Stimulated activated naive CD8-positive, alpha-beta T cell treated with anti-CD3 and anti-CD28 coated beads, Interleukin-15, Interleukin-2, amounts not matched to agents 100 ng/mL and 50 ng/mL, for 24 hours (primary cell): ENCODE measurements at regions not wholly inside any gene's neighbourhood (a gene's known extent, or its start where the extent isn't known, plus 50 kb on each side); places are given as distances from the start of the nearest gene placed in this dataset.

Source experiments
- H3K27ac Mint-ChIP-seq: one replicate; pipeline ENCODE4 v1.8.0; 2021; ENCODE audit warnings: mild to moderate bottlenecking, mixed read lengths
- H3K27me3 Mint-ChIP-seq: one replicate; pipeline ENCODE4 v1.8.0; 2021; ENCODE audit warnings: mixed read lengths
- H3K36me3 Mint-ChIP-seq: one replicate; pipeline ENCODE4 v1.8.0; 2021; ENCODE audit warnings: low read depth, mixed read lengths
- H3K4me1 Mint-ChIP-seq: one replicate; pipeline ENCODE4 v1.8.0; 2021; ENCODE audit warnings: low read depth, mixed read lengths
- H3K4me3 Mint-ChIP-seq: one replicate; pipeline ENCODE4 v1.8.0; 2021; ENCODE audit warnings: mild to moderate bottlenecking, mixed read lengths
- H3K9me3 Mint-ChIP-seq: one replicate; pipeline ENCODE4 v1.8.0; 2021; ENCODE audit warnings: mixed read lengths

GRCh38 chr6:9675122-9675521 is 739.8 kb downstream of the TFAP2A start:
- Mint-ChIP-seq H3K27me3 (no peaks in the 10 kb centered on the region), H3K4me3 (no peak overlapping the region), H3K36me3 (no peaks in the 10 kb centered on the region), H3K9me3 (peaks cover 5% of the 10 kb centered on the region), H3K27ac (no peak overlapping the region), H3K4me1 (no peaks in the 10 kb centered on the region)

GRCh38 chr6:9659848-9660247 is 755.0 kb downstream of the TFAP2A start:
- Mint-ChIP-seq H3K4me3 (no peak overlapping the region), H3K27ac (no peak overlapping the region), H3K36me3 (no peaks in the 10 kb centered on the region), H3K9me3 (peaks cover 13% of the 10 kb centered on the region), H3K27me3 (no peaks in the 10 kb centered on the region), H3K4me1 (no peaks in the 10 kb centered on the region)

GRCh38 chr6:9657994-9658393 is 756.9 kb downstream of the TFAP2A start:
- H3K27me3 Mint-ChIP-seq = no peaks in the 10 kb centered on the region
- H3K36me3 Mint-ChIP-seq = no peaks in the 10 kb centered on the region
- peaks cover 9% of the 10 kb centered on the region for H3K9me3 Mint-ChIP-seq
- H3K27ac Mint-ChIP-seq = no peak overlapping the region
- H3K4me3 Mint-ChIP-seq = no peak overlapping the region
- H3K4me1 Mint-ChIP-seq = no peaks in the 10 kb centered on the region

- no peak overlapping the region for H3K27ac Mint-ChIP-seq
These were observed 767.3 kb downstream of the TFAP2A start for GRCh38 chr6:9647599-9647998.

GRCh38 chr6:9647071-9647445 is 767.8 kb downstream of the TFAP2A start:
- H3K4me3 Mint-ChIP-seq = no peak overlapping the region
- peaks cover 3% of the 10 kb centered on the region for H3K9me3 Mint-ChIP-seq
- no peaks in the 10 kb centered on the region for H3K4me1 Mint-ChIP-seq
- no peaks in the 10 kb centered on the region for H3K27me3 Mint-ChIP-seq
- H3K27ac Mint-ChIP-seq = no peak overlapping the region
- no peaks in the 10 kb centered on the region for H3K36me3 Mint-ChIP-seq

More at GRCh38 chr6:9647599-9647998, 767.3 kb downstream of the TFAP2A start:
- Mint-ChIP-seq H3K4me3 (no peak overlapping the region), H3K36me3 (no peaks in the 10 kb centered on the region), H3K27me3 (no peaks in the 10 kb centered on the region), H3K9me3 (peaks cover 3% of the 10 kb centered on the region), H3K4me1 (no peaks in the 10 kb centered on the region)

GRCh38 chr6:9646342-9647070 is 768.4 kb downstream of the TFAP2A start:
- no peaks in the 10 kb centered on the region for H3K36me3 Mint-ChIP-seq
- no peaks in the 10 kb centered on the region for H3K4me1 Mint-ChIP-seq
- H3K9me3 Mint-ChIP-seq = peaks cover 3% of the 10 kb centered on the region
- no peaks in the 10 kb centered on the region for H3K27me3 Mint-ChIP-seq
- no peak overlapping the region for H3K4me3 Mint-ChIP-seq
- no peak overlapping the region for H3K27ac Mint-ChIP-seq

GRCh38 chr6:9638861-9639260 is 776.0 kb downstream of the TFAP2A start:
- Mint-ChIP-seq H3K9me3 (peaks cover 4% of the 10 kb centered on the region), H3K27me3 (no peaks in the 10 kb centered on the region), H3K36me3 (no peaks in the 10 kb centered on the region), H3K4me3 (no peak overlapping the region), H3K4me1 (no peaks in the 10 kb centered on the region), H3K27ac (no peak overlapping the region)

GRCh38 chr6:9634776-9635175 is 780.1 kb downstream of the TFAP2A start:
- Mint-ChIP-seq H3K27ac (no peak overlapping the region), H3K4me3 (no peak overlapping the region), H3K9me3 (peaks cover 8% of the 10 kb centered on the region), H3K27me3 (no peaks in the 10 kb centered on the region), H3K36me3 (no peaks in the 10 kb centered on the region), H3K4me1 (no peaks in the 10 kb centered on the region)

GRCh38 chr6:9632026-9632425 is 782.8 kb downstream of the TFAP2A start:
- H3K27ac Mint-ChIP-seq = no peak overlapping the region
- H3K9me3 Mint-ChIP-seq = peaks cover 6% of the 10 kb centered on the region
- H3K36me3 Mint-ChIP-seq = no peaks in the 10 kb centered on the region
- no peak overlapping the region for H3K4me3 Mint-ChIP-seq
- H3K27me3 Mint-ChIP-seq = no peaks in the 10 kb centered on the region
- H3K4me1 Mint-ChIP-seq = no peaks in the 10 kb centered on the region

- Mint-ChIP-seq H3K36me3 (no peaks in the 10 kb centered on the region), H3K4me1 (no peaks in the 10 kb centered on the region), H3K27ac (no peak overlapping the region), H3K4me3 (no peak overlapping the region), H3K9me3 (peaks cover 16% of the 10 kb centered on the region), H3K27me3 (no peaks in the 10 kb centered on the region)
These were observed 786.1 kb downstream of the TFAP2A start for GRCh38 chr6:9628819-9629218.

- no peaks in the 10 kb centered on the region for H3K36me3 Mint-ChIP-seq
- no peaks in the 10 kb centered on the region for H3K27me3 Mint-ChIP-seq
- no peak overlapping the region for H3K27ac Mint-ChIP-seq
- no peaks in the 10 kb centered on the region for H3K4me1 Mint-ChIP-seq
- no peak overlapping the region for H3K4me3 Mint-ChIP-seq
- peaks cover 19% of the 10 kb centered on the region for H3K9me3 Mint-ChIP-seq
These were observed 787.0 kb downstream of the TFAP2A start for GRCh38 chr6:9627916-9628315.

GRCh38 chr6:9623985-9624384 is 790.9 kb downstream of the TFAP2A start:
- no peak overlapping the region for H3K4me3 Mint-ChIP-seq
- no peaks in the 10 kb centered on the region for H3K36me3 Mint-ChIP-seq
- peaks cover 13% of the 10 kb centered on the region for H3K9me3 Mint-ChIP-seq
- H3K27ac Mint-ChIP-seq = no peak overlapping the region
- no peaks in the 10 kb centered on the region for H3K4me1 Mint-ChIP-seq
- H3K27me3 Mint-ChIP-seq = no peaks in the 10 kb centered on the region

GRCh38 chr6:9623228-9623832 is 791.5 kb downstream of the TFAP2A start:
- H3K27ac Mint-ChIP-seq = no peak overlapping the region
- H3K36me3 Mint-ChIP-seq = no peaks in the 10 kb centered on the region

GRCh38 chr6:9621276-9621675 is 793.6 kb downstream of the TFAP2A start:
- H3K4me1 Mint-ChIP-seq = no peaks in the 10 kb centered on the region
- no peaks in the 10 kb centered on the region for H3K36me3 Mint-ChIP-seq
- H3K27me3 Mint-ChIP-seq = no peaks in the 10 kb centered on the region
- H3K27ac Mint-ChIP-seq = no peak overlapping the region
- peaks cover 9% of the 10 kb centered on the region for H3K9me3 Mint-ChIP-seq
- H3K4me3 Mint-ChIP-seq = no peak overlapping the region

More at GRCh38 chr6:9623228-9623832, 791.5 kb downstream of the TFAP2A start:
- no peak overlapping the region for H3K4me3 Mint-ChIP-seq
- no peaks in the 10 kb centered on the region for H3K27me3 Mint-ChIP-seq
- no peaks in the 10 kb centered on the region for H3K4me1 Mint-ChIP-seq
- H3K9me3 Mint-ChIP-seq = peaks cover 13% of the 10 kb centered on the region

GRCh38 chr6:9620687-9621086 is 794.2 kb downstream of the TFAP2A start:
- Mint-ChIP-seq H3K9me3 (peaks cover 9% of the 10 kb centered on the region), H3K4me3 (no peak overlapping the region), H3K27ac (no peak overlapping the region), H3K27me3 (no peaks in the 10 kb centered on the region), H3K36me3 (no peaks in the 10 kb centered on the region), H3K4me1 (no peaks in the 10 kb centered on the region)

- Mint-ChIP-seq H3K27me3 (no peaks in the 10 kb centered on the region), H3K4me1 (no peaks in the 10 kb centered on the region), H3K36me3 (no peaks in the 10 kb centered on the region), H3K9me3 (peaks cover 9% of the 10 kb centered on the region), H3K4me3 (no peak overlapping the region), H3K27ac (no peak overlapping the region)
These were observed 794.6 kb downstream of the TFAP2A start for GRCh38 chr6:9620263-9620662.
